ENCODE measurements at regions not wholly inside any gene's neighbourhood (a gene's known extent, or its start where the extent isn't known, plus 50 kb on each side); places are given as distances from the start of the nearest gene placed in this dataset.

GRCh38 chr18:60880184-60880583 lies 453.0 kb upstream of the CDH20 start:
- TF ChIP-seq CTCF (IDR thresholded peaks at IDR 0.05) (no peak), ZFX (IDR thresholded peaks at IDR 0.05; ENCODE audit: borderline replicate concordance) (no peak)
